Neural crest cell (in vitro differentiated cells): ENCODE measurements at regions not wholly inside any gene's neighbourhood (a gene's known extent, or its start where the extent isn't known, plus 50 kb on each side); places are given as distances from the start of the nearest gene placed in this dataset.

Experiments
- DNase-seq: peaks from one replicate; pipeline ENCODE4 v3.0.0; 2021; ENCODE audit warnings: low read depth, mixed read lengths, low spot score
- H3K27ac Mint-ChIP-seq: one replicate; pipeline ENCODE4 v1.8.0; 2021; ENCODE audit warnings: mild to moderate bottlenecking, mixed read lengths; ENCODE audit not compliant: unreplicated experiment
- H3K27me3 Mint-ChIP-seq: 2 replicates; pipeline ENCODE4 v1.8.0; 2021; ENCODE audit warnings: low read depth, mild to moderate bottlenecking, mixed read lengths
- H3K36me3 Mint-ChIP-seq: 2 replicates; pipeline ENCODE4 v1.8.0; 2021; ENCODE audit warnings: low read depth, mild to moderate bottlenecking, mixed read lengths
- H3K4me1 Mint-ChIP-seq: 2 replicates; pipeline ENCODE4 v1.8.0; 2021; ENCODE audit warnings: mixed read lengths
- H3K4me3 Mint-ChIP-seq: one replicate; pipeline ENCODE4 v1.8.0; 2021; ENCODE audit warnings: mild to moderate bottlenecking, mixed read lengths
- H3K9me3 Mint-ChIP-seq: 2 replicates; pipeline ENCODE4 v1.8.0; 2021; ENCODE audit warnings: mixed read lengths
- CTCF ChIP-seq: fragments of 200-600 bp; sonication (generic); conservative IDR thresholded peaks from 2 replicates; pipeline ENCODE4 v1.5.0; 2021; ENCODE audit warnings: antibody characterized with exemption, mild to moderate bottlenecking

- no peak for TF ChIP-seq CTCF
- H3K36me3 Mint-ChIP-seq, result peaks cover 5% of the 10 kb centered on the region
- no peak overlapping the region for H3K4me3 Mint-ChIP-seq
- no peaks in the 10 kb centered on the region for H3K27me3 Mint-ChIP-seq
- peaks cover 19% of the 10 kb centered on the region for H3K9me3 Mint-ChIP-seq
- no peak for DNase-seq
- no peak overlapping the region for H3K27ac Mint-ChIP-seq
- no peaks in the 10 kb centered on the region for H3K4me1 Mint-ChIP-seq
Measured at GRCh38 chrX:82813671-82814078, 694.4 kb upstream of the POU3F4 start.

- no peak for TF ChIP-seq CTCF
- no peak for DNase-seq
- no peak overlapping the region for H3K27ac Mint-ChIP-seq
- peaks cover 16% of the 10 kb centered on the region for H3K9me3 Mint-ChIP-seq
- H3K4me3 Mint-ChIP-seq, result no peak overlapping the region
- H3K4me1 Mint-ChIP-seq, result no peaks in the 10 kb centered on the region
- H3K36me3 Mint-ChIP-seq, result peaks cover 5% of the 10 kb centered on the region
- H3K27me3 Mint-ChIP-seq, result no peaks in the 10 kb centered on the region
Measured at GRCh38 chrX:82816001-82816400, 692.1 kb upstream of the POU3F4 start.

DNA sequence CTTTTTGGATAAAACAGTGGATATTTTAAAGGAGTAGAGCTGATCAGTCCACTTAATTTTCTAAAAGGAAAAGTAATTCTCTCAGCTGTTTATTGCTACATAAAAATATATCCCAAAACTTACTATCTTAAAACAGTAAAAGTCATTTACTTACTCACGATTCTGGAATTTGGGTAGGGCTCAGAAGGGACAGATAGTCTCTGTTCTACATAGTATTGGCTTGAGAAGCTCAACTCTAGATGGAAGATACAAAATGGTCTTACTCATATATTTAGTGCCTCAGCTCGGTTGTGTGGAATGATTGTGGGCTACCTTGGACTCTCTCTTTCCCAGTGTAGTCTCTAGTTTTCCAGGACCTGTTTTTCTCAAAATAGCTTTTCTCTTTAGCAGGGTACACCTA, 691.5 kb upstream of the POU3F4 start:
- no peak for DNase-seq
- Mint-ChIP-seq H3K27me3 (no peaks in the 10 kb centered on the region), H3K36me3 (peaks cover 4% of the 10 kb centered on the region), H3K4me1 (no peaks in the 10 kb centered on the region), H3K27ac (no peak overlapping the region), H3K4me3 (no peak overlapping the region), H3K9me3 (peaks cover 10% of the 10 kb centered on the region)
- no peak for TF ChIP-seq CTCF

- no peak overlapping the region for H3K27ac Mint-ChIP-seq
- DNase-seq, result no peak
Measured at GRCh38 chrX:82842286-82842685, 665.8 kb upstream of the POU3F4 start.

GRCh38 chrX:82848111-82848510, 660.0 kb upstream of the POU3F4 start:
- H3K27ac Mint-ChIP-seq, result no peak overlapping the region
- no peak for TF ChIP-seq CTCF
- peaks cover 13% of the 10 kb centered on the region for H3K9me3 Mint-ChIP-seq
- H3K4me1 Mint-ChIP-seq, result no peaks in the 10 kb centered on the region
- no peaks in the 10 kb centered on the region for H3K36me3 Mint-ChIP-seq
- H3K4me3 Mint-ChIP-seq, result no peak overlapping the region
- no peak for DNase-seq
- no peaks in the 10 kb centered on the region for H3K27me3 Mint-ChIP-seq

More at GRCh38 chrX:82842286-82842685, 665.8 kb upstream of the POU3F4 start:
- H3K4me1 Mint-ChIP-seq, result no peaks in the 10 kb centered on the region
- no peak overlapping the region for H3K4me3 Mint-ChIP-seq
- no peak for TF ChIP-seq CTCF
- H3K9me3 Mint-ChIP-seq, result peaks cover 13% of the 10 kb centered on the region
- H3K27me3 Mint-ChIP-seq, result no peaks in the 10 kb centered on the region
- peaks cover 5% of the 10 kb centered on the region for H3K36me3 Mint-ChIP-seq
